GM12878 (cell line): ENCODE measurements at regions not wholly inside any gene's neighbourhood (a gene's known extent, or its start where the extent isn't known, plus 50 kb on each side); places are given as distances from the start of the nearest gene placed in this dataset.

ENCODE experiments used
- ATAC-seq: fragments of 200-7000 bp; cut with Tn5 transposase; 3 replicates; pipeline ENCODE4 v1.9.1; 2020; ENCODE audit warnings: mild to moderate bottlenecking, moderate library complexity
- BruUV-seq: library from RNA; stranded (reverse); fragments of 400-500 nt; replicated peaks from 2 replicates; lab custom pipeline; 2021; lab: Mats Ljungman, UMichigan
- CTCF ChIA-PET: fragments of 300-600 bp; sonication (Branson Sonifier 250); formaldehyde crosslinking; extraction: SDS; loops from one replicate; lab custom pipeline; 2021; ENCODE audit warnings: inconsistent platforms; lab: Yijun Ruan, JAX
- POLR2A ChIA-PET: fragments of 350-600 bp; formaldehyde crosslinking; extraction: SDS; loops from one replicate; lab custom pipeline; 2021; ENCODE audit warnings: inconsistent platforms; lab: Charles Lee
- RAD21 ChIA-PET: fragments of 300-600 bp; sonication (Branson Sonifier 250); formaldehyde crosslinking; loops from one replicate; lab custom pipeline; 2023; ENCODE audit warnings: antibody characterized with exemption; ENCODE audit not compliant: unreplicated experiment; lab: Charles Lee
- SMC1A ChIA-PET: fragments of 300-600 bp; sonication (Branson Sonifier 250); formaldehyde crosslinking; loops from one replicate; lab custom pipeline; 2023; ENCODE audit not compliant: unreplicated experiment, uncharacterized antibody; lab: Charles Lee
- DNase-seq: peaks from one replicate; pipeline ENCODE4 v3.0.0-alpha.2; 2011; ENCODE audit warnings: low read depth, low spot score
- FAIRE-seq: peaks from 3 replicates; lab custom pipeline; 2011; peaks lifted over from hg19 to GRCh38; lab: Jason Lieb, UNC
- H2AFZ ChIP-seq: 2 replicates; pipeline ENCODE4 v1.6.0; 2011; ENCODE audit warnings: low read depth, low read length, control low read depth; ENCODE audit not compliant: control insufficient read depth
- H3K27ac ChIP-seq: 2 replicates; pipeline ENCODE4 v1.5.1; 2011; ENCODE audit warnings: control low read depth; ENCODE audit not compliant: control insufficient read depth, insufficient read depth
- H3K27me3 ChIP-seq, 2 experiments: replicated peaks in 1 of 2; 2 replicates each; pipeline versions ENCODE4 v1.6.0 to v1.6.1; 2011; ENCODE audit warnings: low read length in 1 of 2; ENCODE audit not compliant: control insufficient read depth in 2 of 2, insufficient read depth in 2 of 2
- H3K36me3 ChIP-seq, 2 experiments: 2 replicates each; pipeline ENCODE4 v1.5.1; 2011; ENCODE audit warnings: low read length in 1 of 2; ENCODE audit not compliant: control insufficient read depth in 2 of 2, insufficient read depth in 2 of 2
- H3K4me1 ChIP-seq: 2 replicates; pipeline ENCODE4 v1.6.1; 2011; ENCODE audit warnings: mild to moderate bottlenecking, low read length, moderate library complexity, mixed read lengths; ENCODE audit not compliant: control insufficient read depth, insufficient read depth
- H3K4me2 ChIP-seq: 2 replicates; pipeline ENCODE4 v1.6.0; 2011; ENCODE audit warnings: control low read depth; ENCODE audit not compliant: control insufficient read depth, insufficient read depth
- H3K4me3 ChIP-seq: fragments of 200-600 bp; sonication (generic); 2 replicates; pipeline ENCODE4 v1.5.1; 2016
- H3K79me2 ChIP-seq: 2 replicates; pipeline ENCODE4 v1.6.0; 2011; ENCODE audit warnings: low read length; ENCODE audit not compliant: control insufficient read depth, insufficient read depth
- H3K9ac ChIP-seq: 2 replicates; pipeline ENCODE4 v1.8.0; 2011; ENCODE audit warnings: low read length, control low read depth, mixed read lengths; ENCODE audit not compliant: control insufficient read depth, insufficient read depth
- H3K9me3 ChIP-seq: replicated peaks from 3 replicates; pipeline ENCODE4 v1.5.1; 2011; ENCODE audit warnings: mild to moderate bottlenecking, low read length; ENCODE audit not compliant: control insufficient read depth, insufficient read depth
- H4K20me1 ChIP-seq: 2 replicates; pipeline ENCODE4 v1.6.0; 2011; ENCODE audit not compliant: control insufficient read depth, insufficient read depth
- ATF7 ChIP-seq: fragments of 450-650 bp; IDR thresholded peaks from 2 replicates; pipeline ENCODE4 v1.6.1; 2016; ENCODE audit warnings: low read depth, mild to moderate bottlenecking
- HDGF ChIP-seq: fragments of 450-650 bp; IDR thresholded peaks from 2 replicates; pipeline ENCODE4 v1.6.1; 2016; ENCODE audit warnings: antibody characterized with exemption
- WGBS: methylation state at CpG from one replicate; pipeline ENCODE4 v1.1.6; 2016; ENCODE audit warnings: low lambda C conversion rate; ENCODE audit not compliant: insufficient replicate concordance, insufficient coverage; ENCODE audit errors: missing lambda C conversion rate; 5-methylcytosine and 5-hydroxymethylcytosine counted together
- in situ Hi-C: fragments of 300-500 bp; cut with MboI; formaldehyde crosslinking; loops from 9 replicates; pipeline ENCODE4 v1.14.3; 2018; ENCODE audit warnings: mixed read lengths
- intact Hi-C: fragments of 100-400 bp; cut with micrococcal nuclease; formaldehyde crosslinking; loops from one replicate; pipeline ENCODE4 v1.14.2; 2022; ENCODE audit not compliant: unreplicated experiment
- TF ChIP-seq, protein P1 (sequence below): IDR thresholded peaks from 2 replicates; pipeline ENCODE4 v1.6.1; 2012; ENCODE audit warnings: low read depth, low read length, improper control_type of control experiment
- TF ChIP-seq, protein P2 (sequence below), 3 experiments: IDR thresholded peaks in 2 of 3; conservative IDR thresholded peaks in 1 of 3; 2 replicates each; pipeline ENCODE4 v1.5.1; 2011; ENCODE audit warnings: low read depth in 3 of 3, low read length in 3 of 3, mild to moderate bottlenecking in 3 of 3, control low read depth in 2 of 3, moderate library complexity in 2 of 3, inconsistent platforms in 1 of 3, mixed read lengths in 1 of 3; ENCODE audit not compliant: control insufficient read depth in 2 of 3, insufficient read depth in 1 of 3; ENCODE audit errors: extremely low read depth in 1 of 3
- TF ChIP-seq, protein P3 (sequence below): fragments of 150-350 bp; IDR thresholded peaks from 2 replicates; pipeline ENCODE4 v1.6.1; 2016; ENCODE audit warnings: low read depth, low read length

DNA sequence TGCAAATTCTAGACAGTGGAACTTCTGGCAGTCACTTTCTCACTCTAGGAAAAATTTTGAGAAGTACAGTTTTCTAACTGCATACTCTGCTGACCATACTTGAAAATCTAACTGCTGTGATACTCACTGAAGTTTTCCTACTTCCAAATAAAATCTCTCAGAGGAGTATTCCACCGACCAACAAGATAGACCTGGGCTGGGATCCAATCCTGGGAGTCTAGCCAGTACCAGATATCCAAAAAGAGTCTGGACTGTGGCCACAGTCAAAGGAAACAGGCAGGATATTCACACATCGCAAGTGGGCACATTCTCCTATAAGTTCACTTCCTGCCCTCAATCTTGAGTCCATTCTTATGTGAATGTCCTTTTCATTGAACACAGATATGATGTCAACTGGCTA, 1138.7 kb upstream of the PCDH7 start:
- CTCF ChIA-PET = no interaction called here
- intact Hi-C loops (no loop called here), in situ Hi-C loops (no loop called here)
- FAIRE-seq (no peak), DNase-seq (no peak), ATAC-seq (no peak)
- SMC1A ChIA-PET = no interaction called here
- Histone ChIP-seq H3K9me3 (no peaks in the 10 kb centered on the region), H3K9ac (no peak overlapping the region), H3K79me2 (no peaks in the 10 kb centered on the region), H3K36me3 (no peaks in the 10 kb centered on the region), H3K27ac (no peak overlapping the region), H3K4me1 (no peaks in the 10 kb centered on the region), H3K4me3 (no peak overlapping the region), H3K27me3 (no peaks in the 10 kb centered on the region), H2AFZ (no peak overlapping the region), H3K4me2 (no peak overlapping the region), H4K20me1 (no peaks in the 10 kb centered on the region)
- POLR2A ChIA-PET = no interaction called here
- BruUV-seq = no TSS peak
- TF ChIP-seq, protein P1, sequence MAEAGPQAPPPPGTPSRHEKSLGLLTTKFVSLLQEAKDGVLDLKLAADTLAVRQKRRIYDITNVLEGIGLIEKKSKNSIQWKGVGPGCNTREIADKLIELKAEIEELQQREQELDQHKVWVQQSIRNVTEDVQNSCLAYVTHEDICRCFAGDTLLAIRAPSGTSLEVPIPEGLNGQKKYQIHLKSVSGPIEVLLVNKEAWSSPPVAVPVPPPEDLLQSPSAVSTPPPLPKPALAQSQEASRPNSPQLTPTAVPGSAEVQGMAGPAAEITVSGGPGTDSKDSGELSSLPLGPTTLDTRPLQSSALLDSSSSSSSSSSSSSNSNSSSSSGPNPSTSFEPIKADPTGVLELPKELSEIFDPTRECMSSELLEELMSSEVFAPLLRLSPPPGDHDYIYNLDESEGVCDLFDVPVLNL = no peak
- TF ChIP-seq, protein P2, sequence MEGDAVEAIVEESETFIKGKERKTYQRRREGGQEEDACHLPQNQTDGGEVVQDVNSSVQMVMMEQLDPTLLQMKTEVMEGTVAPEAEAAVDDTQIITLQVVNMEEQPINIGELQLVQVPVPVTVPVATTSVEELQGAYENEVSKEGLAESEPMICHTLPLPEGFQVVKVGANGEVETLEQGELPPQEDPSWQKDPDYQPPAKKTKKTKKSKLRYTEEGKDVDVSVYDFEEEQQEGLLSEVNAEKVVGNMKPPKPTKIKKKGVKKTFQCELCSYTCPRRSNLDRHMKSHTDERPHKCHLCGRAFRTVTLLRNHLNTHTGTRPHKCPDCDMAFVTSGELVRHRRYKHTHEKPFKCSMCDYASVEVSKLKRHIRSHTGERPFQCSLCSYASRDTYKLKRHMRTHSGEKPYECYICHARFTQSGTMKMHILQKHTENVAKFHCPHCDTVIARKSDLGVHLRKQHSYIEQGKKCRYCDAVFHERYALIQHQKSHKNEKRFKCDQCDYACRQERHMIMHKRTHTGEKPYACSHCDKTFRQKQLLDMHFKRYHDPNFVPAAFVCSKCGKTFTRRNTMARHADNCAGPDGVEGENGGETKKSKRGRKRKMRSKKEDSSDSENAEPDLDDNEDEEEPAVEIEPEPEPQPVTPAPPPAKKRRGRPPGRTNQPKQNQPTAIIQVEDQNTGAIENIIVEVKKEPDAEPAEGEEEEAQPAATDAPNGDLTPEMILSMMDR (IDR thresholded peaks at IDR 0.05 in 2 of 3, conservative IDR thresholded peaks at IDR 0.05 in 1 of 3; ENCODE audit: control insufficient read depth in 2 of 3, extremely low read depth in 1 of 3, insufficient read depth in 1 of 3, low read depth in 3 of 3, low read length in 3 of 3) = no peak
- TF ChIP-seq ATF7 (no peak), HDGF (no peak)
- TF ChIP-seq, protein P3, sequence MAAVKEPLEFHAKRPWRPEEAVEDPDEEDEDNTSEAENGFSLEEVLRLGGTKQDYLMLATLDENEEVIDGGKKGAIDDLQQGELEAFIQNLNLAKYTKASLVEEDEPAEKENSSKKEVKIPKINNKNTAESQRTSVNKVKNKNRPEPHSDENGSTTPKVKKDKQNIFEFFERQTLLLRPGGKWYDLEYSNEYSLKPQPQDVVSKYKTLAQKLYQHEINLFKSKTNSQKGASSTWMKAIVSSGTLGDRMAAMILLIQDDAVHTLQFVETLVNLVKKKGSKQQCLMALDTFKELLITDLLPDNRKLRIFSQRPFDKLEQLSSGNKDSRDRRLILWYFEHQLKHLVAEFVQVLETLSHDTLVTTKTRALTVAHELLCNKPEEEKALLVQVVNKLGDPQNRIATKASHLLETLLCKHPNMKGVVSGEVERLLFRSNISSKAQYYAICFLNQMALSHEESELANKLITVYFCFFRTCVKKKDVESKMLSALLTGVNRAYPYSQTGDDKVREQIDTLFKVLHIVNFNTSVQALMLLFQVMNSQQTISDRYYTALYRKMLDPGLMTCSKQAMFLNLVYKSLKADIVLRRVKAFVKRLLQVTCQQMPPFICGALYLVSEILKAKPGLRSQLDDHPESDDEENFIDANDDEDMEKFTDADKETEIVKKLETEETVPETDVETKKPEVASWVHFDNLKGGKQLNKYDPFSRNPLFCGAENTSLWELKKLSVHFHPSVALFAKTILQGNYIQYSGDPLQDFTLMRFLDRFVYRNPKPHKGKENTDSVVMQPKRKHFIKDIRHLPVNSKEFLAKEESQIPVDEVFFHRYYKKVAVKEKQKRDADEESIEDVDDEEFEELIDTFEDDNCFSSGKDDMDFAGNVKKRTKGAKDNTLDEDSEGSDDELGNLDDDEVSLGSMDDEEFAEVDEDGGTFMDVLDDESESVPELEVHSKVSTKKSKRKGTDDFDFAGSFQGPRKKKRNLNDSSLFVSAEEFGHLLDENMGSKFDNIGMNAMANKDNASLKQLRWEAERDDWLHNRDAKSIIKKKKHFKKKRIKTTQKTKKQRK = no peak
- RAD21 ChIA-PET = no interaction called here
- WGBS = 3% methylated on average over 2 of the region's 2 CpGs
